GM23338 (cell line): ENCODE measurements at regions not wholly inside any gene's neighbourhood (a gene's known extent, or its start where the extent isn't known, plus 50 kb on each side); places are given as distances from the start of the nearest gene placed in this dataset.
"Not testable (repeated sequence)": the region's sequence is repeated elsewhere in the genome, so short reads cannot be mapped to it uniquely, and the experiment has no call there.

Experiments
- ATAC-seq: fragments of 200-7000 bp; cut with Tn5 transposase; 3 replicates; pipeline ENCODE4 v1.9.1; 2020
- DNase-seq: peaks from one replicate; pipeline ENCODE4 v3.0.0-alpha.2; 2015; ENCODE audit warnings: low spot score
- H2AFZ ChIP-seq: fragments of 200-600 bp; sonication (generic); 2 replicates; pipeline ENCODE4 v1.8.0; 2016; ENCODE audit warnings: antibody characterized with exemption, mild to moderate bottlenecking, moderate library complexity
- H3F3A ChIP-seq: fragments of 200-600 bp; sonication (generic); replicated peaks from 2 replicates; pipeline ENCODE4 v1.8.0; 2017; ENCODE audit warnings: antibody characterized with exemption, mixed run types, low read depth
- H3K27ac ChIP-seq: fragments of 200-600 bp; sonication (generic); 2 replicates; pipeline ENCODE4 v1.6.1; 2016; ENCODE audit warnings: low read depth
- H3K27me3 ChIP-seq: fragments of 200-600 bp; sonication (generic); 2 replicates; pipeline ENCODE4 v1.8.0; 2016; ENCODE audit warnings: mild to moderate bottlenecking, mixed run types, moderate library complexity; ENCODE audit not compliant: insufficient read depth
- H3K36me3 ChIP-seq: fragments of 200-600 bp; sonication (generic); 2 replicates; pipeline ENCODE4 v1.8.0; 2016; ENCODE audit warnings: mild to moderate bottlenecking; ENCODE audit not compliant: insufficient read depth
- H3K4me1 ChIP-seq: fragments of 200-600 bp; sonication (generic); 2 replicates; pipeline ENCODE4 v1.8.0; 2016; ENCODE audit warnings: mild to moderate bottlenecking, moderate library complexity; ENCODE audit not compliant: insufficient read depth
- H3K4me2 ChIP-seq: fragments of 200-600 bp; sonication (generic); 2 replicates; pipeline ENCODE4 v1.7.1; 2017; ENCODE audit warnings: mixed run types
- H3K4me3 ChIP-seq: fragments of 200-600 bp; sonication (generic); 2 replicates; pipeline ENCODE4 v1.6.1; 2016; ENCODE audit warnings: mixed run types
- H3K79me2 ChIP-seq: fragments of 200-600 bp; sonication (generic); replicated peaks from 2 replicates; pipeline ENCODE4 v1.8.0; 2017; ENCODE audit warnings: mild to moderate bottlenecking; ENCODE audit not compliant: insufficient read depth
- H3K9me2 ChIP-seq: fragments of 200-600 bp; sonication (generic); 2 replicates; pipeline ENCODE4 v1.8.0; 2017; ENCODE audit not compliant: insufficient read depth
- H4K20me1 ChIP-seq: fragments of 200-600 bp; sonication (generic); replicated peaks from 2 replicates; pipeline ENCODE4 v1.8.0; 2017; ENCODE audit warnings: mild to moderate bottlenecking; ENCODE audit not compliant: insufficient read depth
- H3K27ac Mint-ChIP-seq: 2 replicates; pipeline ENCODE4 v1.8.0; 2020; ENCODE audit warnings: inconsistent platforms, mild to moderate bottlenecking, moderate library complexity, mixed read lengths
- H3K27me3 Mint-ChIP-seq: 3 replicates; pipeline ENCODE4 v1.8.0; 2022; ENCODE audit warnings: low read depth, mild to moderate bottlenecking, moderate library complexity, mixed read lengths, inconsistent platforms; ENCODE audit not compliant: insufficient read depth, poor library complexity
- H3K36me3 Mint-ChIP-seq: 3 replicates; pipeline ENCODE4 v1.8.0; 2021; ENCODE audit warnings: low read depth, mild to moderate bottlenecking, inconsistent platforms, moderate library complexity, mixed read lengths
- H3K4me1 Mint-ChIP-seq: 3 replicates; pipeline ENCODE4 v1.8.0; 2020; ENCODE audit warnings: mild to moderate bottlenecking, inconsistent platforms, mixed read lengths
- H3K4me3 Mint-ChIP-seq: 3 replicates; pipeline ENCODE4 v1.8.0; 2021; ENCODE audit warnings: moderate library complexity, mild to moderate bottlenecking, inconsistent platforms, mixed read lengths
- H3K9me3 Mint-ChIP-seq: 3 replicates; pipeline ENCODE4 v1.8.0; 2020; ENCODE audit warnings: moderate library complexity, mild to moderate bottlenecking, inconsistent platforms, mixed read lengths

DNA sequence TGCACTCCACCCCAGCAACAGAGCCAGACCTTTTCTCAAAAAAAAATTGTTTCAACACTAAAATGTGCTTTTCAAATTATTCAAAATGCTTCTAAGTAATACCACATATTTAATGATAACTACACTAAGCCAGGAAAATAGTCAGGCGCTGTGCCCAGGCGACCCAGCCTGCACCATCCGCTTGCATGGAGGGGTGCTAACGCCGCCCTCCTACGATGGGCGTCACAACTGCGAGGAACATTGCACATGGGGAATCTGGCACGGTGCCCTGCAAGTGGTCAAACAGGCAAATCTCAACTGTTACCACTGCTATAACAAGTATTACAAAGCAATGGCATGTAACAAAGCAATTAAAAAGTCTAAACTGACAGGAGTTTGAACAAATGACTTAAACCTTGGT lies 131.7 kb upstream of the PTPN20 start:
- H3K27ac Mint-ChIP-seq, H3K27me3 ChIP-seq, H3K4me2 ChIP-seq, H2AFZ ChIP-seq, H3K36me3 ChIP-seq, H3K27ac ChIP-seq, H3K4me1 Mint-ChIP-seq, H3F3A ChIP-seq, H3K9me2 ChIP-seq, H3K4me1 ChIP-seq, H3K79me2 ChIP-seq, ATAC-seq, H3K27me3 Mint-ChIP-seq, H3K4me3 Mint-ChIP-seq, DNase-seq, H3K4me3 ChIP-seq, H4K20me1 ChIP-seq, H3K9me3 Mint-ChIP-seq, H3K36me3 Mint-ChIP-seq: not testable (repeated sequence)

DNA sequence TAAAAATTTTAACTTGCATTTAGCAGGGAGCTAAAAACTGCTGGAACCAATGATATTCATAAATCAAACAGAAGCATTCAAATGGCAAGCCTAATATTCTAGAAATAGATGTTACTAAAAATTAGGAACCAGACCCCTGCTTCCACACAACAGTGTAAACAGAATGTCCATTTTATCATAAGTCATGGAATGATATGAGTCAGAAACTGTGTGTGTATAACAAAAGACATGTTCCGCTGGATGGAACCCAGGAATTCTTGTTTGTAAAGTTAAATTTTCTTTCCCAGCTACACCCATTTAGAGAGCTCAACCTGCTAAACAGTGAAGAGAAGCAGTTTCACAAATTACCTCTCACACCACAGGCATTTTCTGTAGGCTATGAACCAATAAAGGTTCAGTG lies 131.1 kb upstream of the PTPN20 start:
- not testable (repeated sequence) for H2AFZ ChIP-seq, H3K4me1 Mint-ChIP-seq, H3K27ac Mint-ChIP-seq, H3K4me2 ChIP-seq, DNase-seq, H3K27me3 ChIP-seq, H3K9me3 Mint-ChIP-seq, H3K79me2 ChIP-seq, H3K27me3 Mint-ChIP-seq, H3K27ac ChIP-seq, H3F3A ChIP-seq, H3K4me1 ChIP-seq, H3K9me2 ChIP-seq, H3K36me3 ChIP-seq, H3K36me3 Mint-ChIP-seq, H3K4me3 ChIP-seq, ATAC-seq, H4K20me1 ChIP-seq, H3K4me3 Mint-ChIP-seq

DNA sequence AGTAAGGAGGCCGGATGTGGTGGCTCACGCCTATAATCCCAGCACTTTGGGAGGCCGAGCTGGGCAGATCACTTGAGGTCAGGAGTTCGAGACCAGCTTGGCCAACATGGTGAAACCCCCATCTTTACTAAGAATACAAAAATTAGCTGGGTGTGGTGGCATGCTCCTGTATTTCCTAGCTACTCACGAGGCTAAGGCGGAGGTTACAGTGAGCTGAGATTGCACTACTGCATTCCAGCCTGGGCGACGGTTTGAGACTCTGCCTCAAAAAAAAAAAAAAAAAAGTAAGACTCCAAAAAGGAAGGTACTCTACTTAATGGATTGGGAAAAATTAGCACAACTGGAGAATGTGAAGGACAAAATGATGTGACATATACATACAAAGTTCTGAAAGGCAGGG lies 130.2 kb upstream of the PTPN20 start:
- H3K9me2 ChIP-seq, H3F3A ChIP-seq, H3K9me3 Mint-ChIP-seq, H3K27me3 ChIP-seq, H3K27ac ChIP-seq, H3K36me3 Mint-ChIP-seq, H3K36me3 ChIP-seq, H3K27me3 Mint-ChIP-seq, H3K79me2 ChIP-seq, H3K27ac Mint-ChIP-seq, H3K4me1 ChIP-seq, H3K4me1 Mint-ChIP-seq, H3K4me3 ChIP-seq, H4K20me1 ChIP-seq, ATAC-seq, DNase-seq, H3K4me2 ChIP-seq, H3K4me3 Mint-ChIP-seq, H2AFZ ChIP-seq: not testable (repeated sequence)

DNA sequence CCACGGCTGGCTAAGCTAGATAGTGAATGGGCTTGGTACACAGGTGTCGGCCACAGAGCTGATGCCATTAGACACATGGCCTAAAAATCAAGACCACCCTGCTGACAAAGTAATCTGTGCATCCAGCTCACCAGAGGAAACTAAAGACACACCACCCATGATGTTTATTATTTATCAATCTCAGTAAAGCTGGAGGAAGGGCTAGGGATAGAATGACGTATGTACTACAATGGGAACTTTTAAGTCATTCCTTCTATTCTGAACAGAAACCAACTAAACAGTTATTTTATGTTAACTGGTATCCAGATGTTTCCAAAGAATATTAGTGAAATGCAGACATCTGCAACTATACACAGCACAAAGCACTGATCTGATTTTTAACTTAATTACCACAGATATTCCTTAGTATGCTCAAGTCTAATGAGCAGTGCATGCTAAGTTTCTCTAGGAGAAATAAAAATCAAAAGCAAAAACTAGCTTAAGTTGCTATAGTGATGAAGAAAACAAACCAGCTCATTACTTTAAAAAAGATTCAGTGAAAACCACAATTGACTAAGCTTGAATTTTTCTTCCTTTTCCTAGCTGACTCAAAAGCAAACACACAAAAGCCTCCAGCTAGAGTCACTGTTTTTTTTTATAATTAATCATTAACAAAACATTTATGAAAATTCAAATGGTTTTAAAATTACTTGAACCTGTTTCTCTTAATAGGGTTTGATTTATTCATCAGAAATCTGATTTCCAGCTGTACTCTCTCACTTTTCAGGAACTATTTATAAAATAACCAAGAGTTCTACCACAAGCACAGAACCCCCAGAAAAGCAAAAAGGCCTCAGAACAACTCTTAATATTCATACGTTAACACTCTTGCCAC lies 129.0 kb upstream of the PTPN20 start:
- not testable (repeated sequence) for H3K4me3 Mint-ChIP-seq, H3K4me1 Mint-ChIP-seq

DNA sequence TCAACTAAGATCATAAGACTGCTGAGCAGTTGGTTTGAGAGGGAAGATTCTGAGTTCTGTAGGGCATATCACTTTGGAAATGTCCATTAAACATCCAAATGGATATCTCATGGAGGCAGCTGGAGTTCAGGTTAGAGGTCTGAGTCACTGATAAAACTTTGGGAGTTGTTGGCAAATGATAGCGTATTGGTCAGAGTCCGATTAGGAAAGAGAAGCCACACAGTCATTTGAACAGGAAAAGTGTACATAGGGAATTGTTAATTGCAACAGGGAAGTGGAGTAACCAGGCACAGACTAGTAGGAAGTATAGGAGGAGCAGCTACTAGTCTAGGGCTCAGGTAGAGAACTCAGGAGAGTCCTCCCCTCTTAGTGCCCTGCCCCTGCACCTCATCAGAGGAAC lies 126.6 kb upstream of the PTPN20 start:
- not testable (repeated sequence) for H3K4me2 ChIP-seq, H3K9me3 Mint-ChIP-seq, H3K27ac ChIP-seq, H4K20me1 ChIP-seq, H3K4me1 ChIP-seq, H2AFZ ChIP-seq, H3K36me3 Mint-ChIP-seq, H3K27me3 ChIP-seq, H3K9me2 ChIP-seq, H3K4me3 ChIP-seq, ATAC-seq, DNase-seq, H3K79me2 ChIP-seq, H3K27me3 Mint-ChIP-seq, H3K4me3 Mint-ChIP-seq, H3K36me3 ChIP-seq, H3F3A ChIP-seq, H3K27ac Mint-ChIP-seq, H3K4me1 Mint-ChIP-seq

More for the DNA sequence above, 129.0 kb upstream of the PTPN20 start:
- not testable (repeated sequence) for H3K27ac Mint-ChIP-seq, H3F3A ChIP-seq, DNase-seq, H3K4me3 ChIP-seq, ATAC-seq, H3K9me3 Mint-ChIP-seq, H3K27me3 ChIP-seq, H3K27me3 Mint-ChIP-seq, H2AFZ ChIP-seq, H3K27ac ChIP-seq, H3K4me1 ChIP-seq, H3K9me2 ChIP-seq, H3K36me3 ChIP-seq, H4K20me1 ChIP-seq, H3K79me2 ChIP-seq, H3K4me2 ChIP-seq, H3K36me3 Mint-ChIP-seq

DNA sequence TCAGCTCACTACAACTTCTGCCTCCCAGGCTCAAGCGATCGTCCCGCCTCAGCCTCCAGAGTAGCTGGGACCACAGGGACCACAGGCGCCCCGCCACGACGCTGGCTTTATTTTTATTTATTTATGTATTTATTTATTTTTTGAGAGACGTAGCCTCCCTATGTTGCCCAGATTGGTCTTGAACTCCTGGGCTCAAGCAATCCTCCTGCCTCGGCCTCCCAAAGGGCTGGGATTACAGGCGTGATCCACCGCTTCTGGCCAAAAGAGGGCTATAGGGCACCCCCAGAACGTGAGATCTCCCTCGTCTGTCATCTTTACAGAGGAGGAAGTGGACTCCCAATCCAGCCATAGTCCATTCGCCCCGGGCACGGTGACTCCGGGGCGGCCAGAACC lies 125.1 kb upstream of the PTPN20 start:
- H3K36me3 Mint-ChIP-seq, H3K27me3 ChIP-seq, H3K4me1 Mint-ChIP-seq, H3K27ac ChIP-seq, H3K4me1 ChIP-seq, H3K9me3 Mint-ChIP-seq, H3F3A ChIP-seq, DNase-seq, H3K27me3 Mint-ChIP-seq, ATAC-seq, H3K36me3 ChIP-seq, H3K27ac Mint-ChIP-seq, H4K20me1 ChIP-seq, H2AFZ ChIP-seq, H3K9me2 ChIP-seq, H3K79me2 ChIP-seq: not testable (repeated sequence)
- peak overlapping the region; percentile 72 for H3K4me3 ChIP-seq
- peak overlapping the region; percentile 99 for H3K4me3 Mint-ChIP-seq
- peak overlapping the region; percentile 69 for H3K4me2 ChIP-seq
